ENCODE measurements at regions not wholly inside any gene's neighbourhood (a gene's known extent, or its start where the extent isn't known, plus 50 kb on each side); places are given as distances from the start of the nearest gene placed in this dataset.

DNA sequence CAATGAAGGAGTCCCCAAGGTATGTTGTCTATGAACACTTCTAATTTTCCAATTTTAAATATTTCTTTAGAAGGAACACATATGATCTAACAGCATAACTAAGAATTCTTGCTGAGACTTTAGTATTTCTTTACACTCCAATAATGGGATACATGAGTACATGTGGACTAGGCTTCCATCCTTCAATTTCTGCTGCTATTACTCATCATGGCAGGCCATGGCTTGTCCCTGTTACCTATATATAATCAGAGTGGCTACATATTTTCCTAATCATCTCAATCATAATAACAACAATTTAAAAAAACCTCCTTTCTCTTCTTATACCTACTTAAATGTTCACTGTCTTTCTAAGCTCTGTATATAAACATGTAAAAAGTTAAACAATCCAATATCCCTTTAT, 60.3 kb upstream of the TAC1 start:
- DNase-seq: no peak
- no peak for TF ChIP-seq GATA1 (IDR thresholded peaks at IDR 0.05; ENCODE audit: low read depth, low read length)
- no peak for TF ChIP-seq POLR2A (IDR thresholded peaks at IDR 0.05; ENCODE audit: low read length)

DNA sequence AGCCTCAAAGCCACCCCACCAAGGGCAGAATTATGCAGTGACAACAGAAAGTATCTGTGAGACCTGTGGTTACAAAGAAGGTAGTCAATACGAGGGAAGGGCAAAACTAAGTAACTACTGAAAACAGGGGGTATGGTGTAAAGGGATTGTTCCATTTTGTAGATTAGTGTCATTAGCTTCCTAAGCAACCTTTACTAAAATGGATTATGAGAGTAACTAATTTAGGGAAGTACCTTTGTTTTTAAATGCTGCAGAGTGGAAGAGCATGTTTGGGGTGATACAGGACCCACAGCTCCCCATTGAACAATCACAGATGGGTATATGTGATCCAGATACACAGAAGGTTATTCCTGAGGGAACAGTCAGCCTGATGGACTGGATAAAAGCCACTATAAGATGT, 51.3 kb upstream of the TAC1 start:
- DNase-seq: no peak
- TF ChIP-seq GATA1 (IDR thresholded peaks at IDR 0.05; ENCODE audit: low read depth, low read length) (no peak), POLR2A (IDR thresholded peaks at IDR 0.05; ENCODE audit: low read length) (no peak)
